Keratinocyte (primary cell): ENCODE measurements at regions not wholly inside any gene's neighbourhood (a gene's known extent, or its start where the extent isn't known, plus 50 kb on each side); places are given as distances from the start of the nearest gene placed in this dataset.

Experiments used
- EZH2 ChIP-seq: IDR thresholded peaks from one replicate; pipeline ENCODE4 v1.6.1; 2012; ENCODE audit warnings: inconsistent platforms, mild to moderate bottlenecking, low read length, moderate library complexity
- TF ChIP-seq, protein P1 (sequence below), 3 experiments: IDR thresholded peaks in 1 of 3; conservative IDR thresholded peaks in 1 of 3; optimal IDR thresholded peaks in 1 of 3; 2 replicates in 2 of 3; 3 replicates in 1 of 3; pipeline versions ENCODE3 to v1.5.1; 2011; ENCODE audit warnings: low read length in 3 of 3, mild to moderate bottlenecking in 3 of 3, moderate library complexity in 2 of 3, control low read depth in 1 of 3, inconsistent platforms in 1 of 3; ENCODE audit not compliant: insufficient read depth in 2 of 3; ENCODE audit errors: extremely low read depth in 1 of 3

DNA sequence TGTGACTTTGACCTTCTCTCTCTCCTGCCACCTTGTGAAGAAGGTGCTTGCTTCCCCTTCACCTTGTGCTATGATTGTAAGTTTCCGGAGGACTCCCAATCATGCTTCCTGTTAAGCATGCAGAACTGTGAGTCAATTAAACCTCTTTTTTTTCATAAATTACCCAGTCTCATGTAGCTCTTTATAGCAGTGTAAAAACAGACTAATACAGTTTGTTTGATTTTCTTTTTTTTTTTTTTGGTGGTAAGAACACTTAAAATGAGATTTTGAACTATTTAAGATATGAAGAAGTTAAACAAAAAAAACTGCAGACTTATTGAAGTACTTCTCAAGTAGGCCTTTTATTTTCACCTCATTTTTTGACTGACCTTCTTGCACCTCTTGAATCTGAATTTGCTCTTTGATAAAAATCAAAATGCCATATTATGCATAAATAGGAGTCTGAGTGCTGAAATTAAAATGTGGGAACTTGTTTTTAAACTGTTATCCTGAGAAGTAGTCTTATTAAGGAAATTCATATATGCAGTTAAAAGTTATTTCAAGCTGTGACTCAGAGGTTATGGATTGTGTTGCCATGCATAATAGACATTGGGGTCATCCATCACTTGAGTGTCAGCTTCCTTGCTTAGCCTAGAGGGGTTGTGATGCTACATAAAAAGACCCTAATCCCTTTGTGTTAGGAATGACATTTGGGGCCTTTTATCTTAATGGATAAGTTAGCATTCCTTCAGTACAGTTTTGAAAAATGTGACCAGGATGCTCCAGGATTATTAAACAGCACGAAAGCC lies 447.9 kb upstream of the FKBP1C start:
- TF ChIP-seq EZH2 = no peak
- TF ChIP-seq, protein P1, sequence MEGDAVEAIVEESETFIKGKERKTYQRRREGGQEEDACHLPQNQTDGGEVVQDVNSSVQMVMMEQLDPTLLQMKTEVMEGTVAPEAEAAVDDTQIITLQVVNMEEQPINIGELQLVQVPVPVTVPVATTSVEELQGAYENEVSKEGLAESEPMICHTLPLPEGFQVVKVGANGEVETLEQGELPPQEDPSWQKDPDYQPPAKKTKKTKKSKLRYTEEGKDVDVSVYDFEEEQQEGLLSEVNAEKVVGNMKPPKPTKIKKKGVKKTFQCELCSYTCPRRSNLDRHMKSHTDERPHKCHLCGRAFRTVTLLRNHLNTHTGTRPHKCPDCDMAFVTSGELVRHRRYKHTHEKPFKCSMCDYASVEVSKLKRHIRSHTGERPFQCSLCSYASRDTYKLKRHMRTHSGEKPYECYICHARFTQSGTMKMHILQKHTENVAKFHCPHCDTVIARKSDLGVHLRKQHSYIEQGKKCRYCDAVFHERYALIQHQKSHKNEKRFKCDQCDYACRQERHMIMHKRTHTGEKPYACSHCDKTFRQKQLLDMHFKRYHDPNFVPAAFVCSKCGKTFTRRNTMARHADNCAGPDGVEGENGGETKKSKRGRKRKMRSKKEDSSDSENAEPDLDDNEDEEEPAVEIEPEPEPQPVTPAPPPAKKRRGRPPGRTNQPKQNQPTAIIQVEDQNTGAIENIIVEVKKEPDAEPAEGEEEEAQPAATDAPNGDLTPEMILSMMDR (optimal IDR thresholded peaks at IDR 0.05 in 1 of 3, IDR thresholded peaks at IDR 0.05 in 1 of 3, conservative IDR thresholded peaks at IDR 0.05 in 1 of 3; ENCODE audit: extremely low read depth in 1 of 3, insufficient read depth in 2 of 3, low read length in 3 of 3) = no peak
